Large intestine (tissue), 3 donors: ENCODE measurements at regions not wholly inside any gene's neighbourhood (a gene's known extent, or its start where the extent isn't known, plus 50 kb on each side); places are given as distances from the start of the nearest gene placed in this dataset.
A peak's percentile ranks its signal among the peaks of the same experiment; 100 is the strongest.

Experiments
- DNase-seq, 2 donors: peaks; one replicate each; pipeline versions ENCODE4 v3.0.0 to v3.0.0-alpha.2; 2013
- H3K27ac ChIP-seq: one replicate; pipeline ENCODE4 v1.5.1; 2013; ENCODE audit warnings: low read length
- H3K27me3 ChIP-seq: 2 replicates; pipeline ENCODE4 v1.6.1; 2013; ENCODE audit warnings: low read length; ENCODE audit not compliant: control insufficient read depth, insufficient read depth
- H3K36me3 ChIP-seq: 2 replicates; pipeline ENCODE4 v1.6.1; 2013; ENCODE audit warnings: low read length; ENCODE audit not compliant: control insufficient read depth, insufficient read depth
- H3K4me1 ChIP-seq: one replicate; pipeline ENCODE4 v1.6.1; 2013; ENCODE audit warnings: low read length; ENCODE audit not compliant: control insufficient read depth, insufficient read depth
- H3K4me3 ChIP-seq: one replicate; pipeline ENCODE4 v1.5.1; 2013; ENCODE audit warnings: low read length
- H3K9me3 ChIP-seq: one replicate; pipeline ENCODE4 v1.6.1; 2013; ENCODE audit warnings: mild to moderate bottlenecking, low read depth, low read length, moderate library complexity; ENCODE audit not compliant: control insufficient read depth
- WGBS: methylation state at CpG from one replicate; pipeline ENCODE4 v1.1.5; 2013; ENCODE audit warnings: low lambda C conversion rate; ENCODE audit not compliant: insufficient coverage; 5-methylcytosine and 5-hydroxymethylcytosine counted together

- H3K27ac ChIP-seq, result no peak overlapping the region
- peak in 1 of 2 donors; percentile 20 for DNase-seq
- H3K36me3 ChIP-seq, result no peaks in the 10 kb centered on the region
- WGBS, result 0% methylated on average over 2 of the region's 88 CpGs
- H3K27me3 ChIP-seq, result peaks cover 30% of the 10 kb centered on the region
- peak overlapping the region; percentile 38 for H3K4me3 ChIP-seq
- no peaks in the 10 kb centered on the region for H3K9me3 ChIP-seq
- H3K4me1 ChIP-seq, result no peaks in the 10 kb centered on the region
Measured at GRCh38 chr18:55779691-55780585, 191.9 kb upstream of the TCF4 start.

GRCh38 chr18:55778788-55779690 is 191.0 kb upstream of the TCF4 start:
- no peaks in the 10 kb centered on the region for H3K4me1 ChIP-seq
- H3K36me3 ChIP-seq, result no peaks in the 10 kb centered on the region
- no peaks in the 10 kb centered on the region for H3K9me3 ChIP-seq
- no CpG with 5 or more reads among the region's 17 CpGs for WGBS
- H3K27ac ChIP-seq, result no peak overlapping the region
- H3K27me3 ChIP-seq, result peaks cover 30% of the 10 kb centered on the region
- no peak for DNase-seq
- peak overlapping the region; percentile 38 for H3K4me3 ChIP-seq

- Histone ChIP-seq H3K4me3 (no peak overlapping the region), H3K27ac (no peak overlapping the region), H3K9me3 (no peaks in the 10 kb centered on the region), H3K27me3 (peaks cover 29% of the 10 kb centered on the region), H3K36me3 (no peaks in the 10 kb centered on the region), H3K4me1 (no peaks in the 10 kb centered on the region)
- no peak for DNase-seq
- 100% methylated on average over 2 of the region's 5 CpGs for WGBS
Measured at GRCh38 chr18:55777666-55778304, 189.8 kb upstream of the TCF4 start.

- H3K27ac ChIP-seq, result no peak overlapping the region
- no peaks in the 10 kb centered on the region for H3K36me3 ChIP-seq
- H3K27me3 ChIP-seq, result peaks cover 23% of the 10 kb centered on the region
- DNase-seq, result no peak
- H3K4me1 ChIP-seq, result no peaks in the 10 kb centered on the region
- no peak overlapping the region for H3K4me3 ChIP-seq
- WGBS, result 36% methylated on average over 2 of the region's 2 CpGs
- H3K9me3 ChIP-seq, result no peaks in the 10 kb centered on the region
Measured at GRCh38 chr18:55775972-55776371, 188.0 kb upstream of the TCF4 start.

GRCh38 chr18:55774505-55774904 is 186.5 kb upstream of the TCF4 start:
- no peak overlapping the region for H3K4me3 ChIP-seq
- H3K36me3 ChIP-seq, result no peaks in the 10 kb centered on the region
- DNase-seq, result no peak
- H3K27me3 ChIP-seq, result peaks cover 12% of the 10 kb centered on the region
- no CpG with 5 or more reads among the region's 5 CpGs for WGBS
- no peak overlapping the region for H3K27ac ChIP-seq
- H3K4me1 ChIP-seq, result no peaks in the 10 kb centered on the region
- H3K9me3 ChIP-seq, result no peaks in the 10 kb centered on the region

GRCh38 chr18:55768255-55768654 is 180.3 kb upstream of the TCF4 start:
- Histone ChIP-seq H3K4me1 (no peaks in the 10 kb centered on the region), H3K27me3 (no peaks in the 10 kb centered on the region), H3K27ac (no peak overlapping the region), H3K36me3 (no peaks in the 10 kb centered on the region), H3K4me3 (no peak overlapping the region), H3K9me3 (no peaks in the 10 kb centered on the region)
- 70% methylated on average over 2 of the region's 5 CpGs for WGBS
- no peak for DNase-seq

- no peak for DNase-seq
- WGBS, result 67% methylated on average over 3 of the region's 5 CpGs
- no peaks in the 10 kb centered on the region for H3K4me1 ChIP-seq
- H3K36me3 ChIP-seq, result no peaks in the 10 kb centered on the region
- H3K27me3 ChIP-seq, result no peaks in the 10 kb centered on the region
- H3K4me3 ChIP-seq, result no peak overlapping the region
- no peak overlapping the region for H3K27ac ChIP-seq
- no peaks in the 10 kb centered on the region for H3K9me3 ChIP-seq
Measured at GRCh38 chr18:55764386-55764785, 176.4 kb upstream of the TCF4 start.

GRCh38 chr18:55763805-55764204 is 175.8 kb upstream of the TCF4 start:
- no peaks in the 10 kb centered on the region for H3K36me3 ChIP-seq
- WGBS, result no CpG with 5 or more reads among the region's 4 CpGs

GRCh38 chr18:55763298-55763697 is 175.3 kb upstream of the TCF4 start:
- no peaks in the 10 kb centered on the region for H3K9me3 ChIP-seq
- no peaks in the 10 kb centered on the region for H3K36me3 ChIP-seq
- no peak for DNase-seq
- H3K27ac ChIP-seq, result no peak overlapping the region
- WGBS, result no CpG with 5 or more reads among the region's 2 CpGs
- H3K4me3 ChIP-seq, result no peak overlapping the region
- H3K27me3 ChIP-seq, result no peaks in the 10 kb centered on the region
- H3K4me1 ChIP-seq, result no peaks in the 10 kb centered on the region

More at GRCh38 chr18:55763805-55764204, 175.8 kb upstream of the TCF4 start:
- Histone ChIP-seq H3K4me1 (no peaks in the 10 kb centered on the region), H3K9me3 (no peaks in the 10 kb centered on the region), H3K4me3 (no peak overlapping the region), H3K27me3 (no peaks in the 10 kb centered on the region), H3K27ac (no peak overlapping the region)
- no peak for DNase-seq

GRCh38 chr18:55762424-55762823 is 174.4 kb upstream of the TCF4 start:
- Histone ChIP-seq H3K9me3 (no peaks in the 10 kb centered on the region), H3K27me3 (no peaks in the 10 kb centered on the region), H3K27ac (no peak overlapping the region), H3K4me1 (no peaks in the 10 kb centered on the region), H3K4me3 (no peak overlapping the region), H3K36me3 (no peaks in the 10 kb centered on the region)
- no peak for DNase-seq
- WGBS, result no CpG with 5 or more reads among the region's 3 CpGs
